ENCODE measurements at regions not wholly inside any gene's neighbourhood (a gene's known extent, or its start where the extent isn't known, plus 50 kb on each side); places are given as distances from the start of the nearest gene placed in this dataset.

DNA sequence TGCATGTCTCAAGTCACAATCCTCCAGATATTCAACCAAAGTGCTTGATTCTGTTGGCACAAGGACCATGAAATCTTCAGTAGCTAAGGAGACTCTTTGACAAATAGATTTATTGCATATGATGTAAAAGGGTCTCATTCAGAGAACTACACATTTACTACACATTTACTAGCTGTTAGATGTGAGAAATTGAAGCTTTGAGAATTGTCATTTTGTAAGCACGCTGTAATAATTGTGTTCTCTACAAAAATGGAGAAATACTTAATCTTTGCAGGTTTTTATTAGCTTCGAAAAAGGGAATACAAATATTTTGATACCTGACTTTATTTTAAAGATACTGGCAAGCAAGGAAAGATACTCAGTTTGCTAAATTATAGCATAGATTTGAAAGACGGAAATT lies 70.2 kb upstream of the CHD2 start:
- DNase-seq: no peak

DNA sequence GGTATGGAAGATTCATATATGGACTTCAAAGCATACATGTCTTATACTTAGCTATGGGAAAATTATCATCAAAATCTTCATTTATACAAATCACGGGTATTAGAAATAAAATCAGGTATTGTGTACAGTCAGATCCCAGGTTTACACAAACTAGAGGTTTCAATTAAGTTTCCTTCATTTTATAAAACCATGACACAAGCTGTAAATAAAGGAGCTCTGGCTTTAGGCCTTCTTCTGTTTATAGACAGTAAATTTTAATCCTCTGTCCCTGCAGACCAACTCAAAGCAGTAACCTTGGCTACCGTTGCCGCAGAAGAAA lies 68.8 kb upstream of the CHD2 start:
- no peak for DNase-seq

GRCh38 chr15:92831655-92832328 lies 68.3 kb upstream of the CHD2 start:
- DNase-seq: peak; percentile 90

DNA sequence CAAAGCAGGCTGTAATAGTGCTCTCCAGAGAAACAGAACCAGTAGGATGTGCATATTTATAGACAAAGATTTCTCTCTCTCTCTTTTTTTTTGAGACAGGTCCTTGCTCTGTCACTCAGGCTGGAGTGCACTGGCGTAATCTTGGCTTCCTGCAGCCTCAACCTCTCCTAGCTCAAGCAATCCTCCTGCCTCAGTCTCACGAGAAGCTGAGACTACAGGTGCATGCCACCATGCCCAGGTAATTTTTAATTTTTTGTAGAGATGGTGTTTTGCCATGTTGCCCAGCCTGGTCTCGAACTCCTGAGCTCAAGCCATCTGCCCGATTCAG lies 67.1 kb upstream of the CHD2 start:
- no peak for DNase-seq

- no peak for DNase-seq
Observed at GRCh38 chr15:92833493-92834271, 66.4 kb upstream of the CHD2 start.

GRCh38 chr15:92839696-92840095 lies 60.4 kb upstream of the CHD2 start:
- DNase-seq: no peak

DNA sequence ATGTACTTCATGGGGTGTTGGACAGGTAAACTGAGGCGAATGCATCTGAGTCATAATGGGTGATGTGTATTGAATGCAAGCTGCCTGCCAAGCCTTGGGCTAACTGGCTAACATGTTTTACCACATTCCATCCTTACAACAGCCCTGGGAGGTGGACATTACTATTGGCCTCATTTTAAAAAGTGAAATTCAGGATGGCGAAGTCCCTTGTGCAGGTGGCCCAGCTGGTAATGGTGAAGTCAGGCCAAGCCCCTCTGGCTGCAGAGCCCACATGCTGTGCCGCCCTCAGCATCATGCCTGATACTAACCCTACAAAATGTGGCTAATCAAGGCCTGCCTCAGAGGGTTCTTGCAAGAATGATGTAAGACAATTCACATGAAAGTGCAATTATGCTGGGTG lies 60.0 kb upstream of the CHD2 start:
- DNase-seq: no peak

- no peak for DNase-seq
Observed at GRCh38 chr15:92843326-92843725, 56.8 kb upstream of the CHD2 start.

- DNase-seq: no peak
Observed at GRCh38 chr15:92843814-92844213, 56.3 kb upstream of the CHD2 start.

DNA sequence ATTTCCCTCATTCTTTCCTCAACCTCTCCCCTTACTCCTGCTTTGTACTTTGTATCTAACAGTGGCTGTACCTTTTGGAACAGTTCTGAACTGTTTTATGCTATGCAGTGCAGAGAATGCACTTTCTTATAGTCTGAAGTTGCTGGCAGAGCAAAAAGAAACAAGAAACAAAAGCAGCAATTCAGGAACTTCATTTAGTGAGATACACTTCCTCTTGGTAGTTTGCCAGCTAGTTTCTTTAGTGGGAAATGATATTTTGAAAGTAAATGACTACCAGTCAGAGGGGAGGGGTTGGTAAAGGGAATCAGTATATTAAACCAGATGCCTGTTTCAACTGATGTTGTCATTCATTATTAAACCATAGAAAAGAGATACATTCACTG lies 55.0 kb upstream of the CHD2 start:
- peak in 1 of 2 donors; percentile 74 for DNase-seq

- DNase-seq: no peak
Observed at GRCh38 chr15:92846741-92847140, 53.4 kb upstream of the CHD2 start.

- no peak for DNase-seq
Observed at GRCh38 chr15:92847841-92848240, 52.3 kb upstream of the CHD2 start.

GRCh38 chr15:92848464-92848851 lies 51.7 kb upstream of the CHD2 start:
- no peak for DNase-seq

DNA sequence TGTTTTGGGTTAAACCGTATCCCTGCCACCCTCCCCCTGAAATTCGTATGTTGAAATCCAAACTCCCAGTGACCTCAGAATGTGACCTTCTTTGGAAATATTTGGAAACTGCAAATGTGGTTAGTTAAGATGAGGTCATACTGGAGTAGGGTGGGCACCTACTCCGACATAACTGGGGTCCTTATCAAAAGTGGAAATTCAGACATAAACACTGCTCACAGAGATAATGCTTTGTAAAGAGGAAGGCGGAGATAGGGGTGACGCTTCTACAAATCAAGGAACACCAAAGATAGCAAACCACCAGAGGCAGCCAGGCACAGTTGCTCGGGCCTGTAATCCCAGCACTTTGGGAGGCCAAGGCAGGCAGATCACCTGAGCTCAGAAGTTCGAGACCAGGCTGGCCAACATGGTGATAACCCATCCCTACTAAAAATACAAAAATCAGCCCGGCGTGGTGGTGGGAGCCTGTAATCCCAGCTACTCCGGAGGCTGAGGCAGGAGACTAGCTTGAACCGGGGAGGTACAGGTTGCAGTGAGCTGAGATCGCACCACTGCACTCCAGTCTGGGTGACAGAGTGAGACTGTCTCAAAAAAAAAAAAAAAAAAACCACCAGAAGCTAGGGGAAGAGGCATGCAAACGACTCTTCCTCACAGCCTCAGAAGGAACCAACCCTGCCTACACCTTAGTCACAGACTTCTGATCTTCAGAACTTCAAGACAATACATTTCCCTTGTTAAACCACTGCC lies 51.1 kb upstream of the CHD2 start:
- DNase-seq: peak; percentile 63 to 65

- DNase-seq: peak in 1 of 2 donors; percentile 35
Observed at GRCh38 chr15:92850218-92850617, 49.9 kb upstream of the CHD2 start.
